ENCODE measurements at regions not wholly inside any gene's neighbourhood (a gene's known extent, or its start where the extent isn't known, plus 50 kb on each side); places are given as distances from the start of the nearest gene placed in this dataset.

DNA sequence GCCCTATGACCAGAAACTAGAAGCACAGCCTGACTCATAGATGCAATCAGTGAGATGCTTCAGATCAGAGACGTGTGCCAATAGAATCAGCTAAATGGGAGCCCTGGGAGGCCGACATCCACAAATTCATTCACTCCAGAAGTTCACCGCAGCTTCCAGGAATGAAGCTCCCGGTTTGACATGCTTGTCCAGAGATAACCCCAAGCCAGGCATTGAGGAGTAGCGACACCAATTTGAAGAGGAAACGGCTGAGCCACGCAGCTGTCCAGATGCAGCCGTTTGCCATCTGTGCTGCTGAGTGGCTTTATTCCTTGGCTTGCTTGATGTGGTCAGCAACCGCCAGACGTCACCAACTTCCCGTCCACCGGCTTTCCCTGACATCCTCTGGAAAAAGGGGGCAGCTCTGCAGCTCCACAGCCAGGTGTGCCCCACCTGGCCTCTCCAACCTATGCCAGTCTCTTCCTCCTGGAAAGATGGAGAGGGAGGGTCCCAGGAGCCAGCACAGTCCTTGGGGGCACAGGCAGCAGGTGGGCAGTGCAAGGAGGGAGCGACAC, 123.9 kb upstream of the OPCML start:
- no peak overlapping the region for H3K4me3 ChIP-seq (ENCODE audit: low read depth, low read length)
- TF ChIP-seq, protein P1, sequence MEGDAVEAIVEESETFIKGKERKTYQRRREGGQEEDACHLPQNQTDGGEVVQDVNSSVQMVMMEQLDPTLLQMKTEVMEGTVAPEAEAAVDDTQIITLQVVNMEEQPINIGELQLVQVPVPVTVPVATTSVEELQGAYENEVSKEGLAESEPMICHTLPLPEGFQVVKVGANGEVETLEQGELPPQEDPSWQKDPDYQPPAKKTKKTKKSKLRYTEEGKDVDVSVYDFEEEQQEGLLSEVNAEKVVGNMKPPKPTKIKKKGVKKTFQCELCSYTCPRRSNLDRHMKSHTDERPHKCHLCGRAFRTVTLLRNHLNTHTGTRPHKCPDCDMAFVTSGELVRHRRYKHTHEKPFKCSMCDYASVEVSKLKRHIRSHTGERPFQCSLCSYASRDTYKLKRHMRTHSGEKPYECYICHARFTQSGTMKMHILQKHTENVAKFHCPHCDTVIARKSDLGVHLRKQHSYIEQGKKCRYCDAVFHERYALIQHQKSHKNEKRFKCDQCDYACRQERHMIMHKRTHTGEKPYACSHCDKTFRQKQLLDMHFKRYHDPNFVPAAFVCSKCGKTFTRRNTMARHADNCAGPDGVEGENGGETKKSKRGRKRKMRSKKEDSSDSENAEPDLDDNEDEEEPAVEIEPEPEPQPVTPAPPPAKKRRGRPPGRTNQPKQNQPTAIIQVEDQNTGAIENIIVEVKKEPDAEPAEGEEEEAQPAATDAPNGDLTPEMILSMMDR (IDR thresholded peaks at IDR 0.05; ENCODE audit: control insufficient read depth, extremely low read depth, insufficient read depth), result no peak
- DNase-seq (ENCODE audit: low read depth), result no peak

DNA sequence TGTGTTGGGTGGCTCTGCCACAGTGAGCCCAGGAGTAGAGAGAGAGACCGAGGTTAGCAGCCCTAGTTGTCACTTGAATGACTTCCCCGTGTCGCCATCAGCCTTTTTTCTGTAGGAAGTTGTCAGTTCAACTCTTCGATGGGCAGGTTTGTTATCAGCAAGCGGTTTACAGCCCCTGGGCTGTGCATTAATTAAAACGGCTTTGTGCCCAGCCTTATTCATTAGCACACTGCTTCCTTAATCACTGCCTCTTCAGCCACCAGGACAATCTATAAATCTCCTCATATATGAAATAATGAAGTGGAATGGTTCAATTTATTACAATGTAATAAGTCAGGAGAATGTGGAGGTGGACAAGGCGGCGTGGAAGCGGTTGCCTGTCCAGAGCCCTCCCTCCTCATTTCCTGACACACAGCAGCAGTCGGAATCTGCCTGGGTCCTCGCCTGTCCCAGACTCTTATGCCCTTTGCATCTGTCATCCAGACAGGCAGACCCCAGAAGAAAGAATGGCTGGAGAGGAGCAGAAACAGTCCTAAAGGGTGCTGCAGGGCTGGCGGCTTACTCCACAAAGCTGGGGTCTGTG, 122.4 kb upstream of the OPCML start:
- H3K4me3 ChIP-seq (ENCODE audit: low read depth, low read length), result no peak overlapping the region
- TF ChIP-seq, protein P1 (IDR thresholded peaks at IDR 0.05; ENCODE audit: control insufficient read depth, extremely low read depth, insufficient read depth), result no peak
- DNase-seq (ENCODE audit: low read depth), result no peak

DNA sequence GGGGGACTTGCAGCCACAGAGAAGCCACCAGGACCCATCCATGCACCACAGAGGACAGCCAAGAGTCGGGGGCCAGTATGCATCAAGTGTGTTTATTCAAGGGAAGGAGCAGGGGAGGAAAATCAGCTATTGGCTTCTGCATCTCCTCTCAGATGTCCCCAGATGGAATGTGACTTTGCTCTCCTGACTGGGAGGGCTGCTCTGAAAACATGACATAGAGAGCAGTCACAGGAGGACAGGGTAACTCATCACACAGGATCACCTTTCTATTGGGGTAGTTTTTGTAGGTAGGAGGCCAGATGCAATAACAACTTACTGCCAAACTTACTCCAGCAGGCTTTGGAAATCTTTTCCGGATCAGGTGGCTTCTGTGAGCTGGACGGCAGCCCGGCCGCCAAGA, 121.0 kb upstream of the OPCML start:
- no peak overlapping the region for H3K4me3 ChIP-seq (ENCODE audit: low read depth, low read length)
- no peak for DNase-seq (ENCODE audit: low read depth)
- TF ChIP-seq, protein P1 (IDR thresholded peaks at IDR 0.05; ENCODE audit: control insufficient read depth, extremely low read depth, insufficient read depth), result no peak

- DNase-seq (ENCODE audit: low read depth), result no peak
- H3K4me3 ChIP-seq (ENCODE audit: low read depth, low read length), result no peak overlapping the region
- TF ChIP-seq, protein P1 (IDR thresholded peaks at IDR 0.05; ENCODE audit: control insufficient read depth, extremely low read depth, insufficient read depth), result no peak
Observed at GRCh38 chr11:133650082-133650481, 117.8 kb upstream of the OPCML start.

GRCh38 chr11:133649040-133649439, 116.7 kb upstream of the OPCML start:
- DNase-seq (ENCODE audit: low read depth), result no peak
- no peak overlapping the region for H3K4me3 ChIP-seq (ENCODE audit: low read depth, low read length)
- TF ChIP-seq, protein P1 (IDR thresholded peaks at IDR 0.05; ENCODE audit: control insufficient read depth, extremely low read depth, insufficient read depth), result no peak

- no peak for DNase-seq (ENCODE audit: low read depth)
- no peak overlapping the region for H3K4me3 ChIP-seq (ENCODE audit: low read depth, low read length)
- TF ChIP-seq, protein P1 (IDR thresholded peaks at IDR 0.05; ENCODE audit: control insufficient read depth, extremely low read depth, insufficient read depth), result no peak
Observed at GRCh38 chr11:133639408-133639807, 107.1 kb upstream of the OPCML start.

DNA sequence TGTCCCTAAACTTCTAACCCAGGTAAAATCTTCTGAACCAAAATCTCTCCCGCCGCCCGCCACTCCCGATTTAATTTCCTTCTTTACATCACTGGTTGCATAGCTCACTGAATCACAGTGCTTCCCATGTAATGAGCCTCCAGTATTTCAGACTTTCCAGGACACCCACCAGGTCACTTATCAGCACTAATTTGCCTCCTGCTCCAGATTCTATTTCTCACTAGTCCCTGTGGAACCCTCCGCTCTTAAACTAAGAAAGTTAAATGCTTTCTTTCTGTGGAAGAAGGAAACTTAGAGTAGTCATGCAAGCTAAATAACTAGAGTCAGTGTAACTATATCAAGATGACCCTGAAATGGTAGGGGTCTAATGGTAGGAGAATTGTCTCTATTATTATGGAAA, 106.6 kb upstream of the OPCML start:
- no peak overlapping the region for H3K4me3 ChIP-seq (ENCODE audit: low read depth, low read length)
- TF ChIP-seq, protein P1 (IDR thresholded peaks at IDR 0.05; ENCODE audit: control insufficient read depth, extremely low read depth, insufficient read depth), result no peak
- no peak for DNase-seq (ENCODE audit: low read depth)

Data from LNCaP clone FGC (cell line).